Neural progenitor cell (in vitro differentiated cells): ENCODE measurements at regions not wholly inside any gene's neighbourhood (a gene's known extent, or its start where the extent isn't known, plus 50 kb on each side); places are given as distances from the start of the nearest gene placed in this dataset.

ENCODE experiments used
- DNase-seq: peaks from one replicate; pipeline ENCODE4 v3.0.0-alpha.2; 2016; ENCODE audit warnings: low spot score
- H2AFZ ChIP-seq: fragments of 200-600 bp; sonication (generic); replicated peaks from 2 replicates; pipeline ENCODE4 v1.6.1; 2016; ENCODE audit warnings: antibody characterized with exemption
- H3F3A ChIP-seq: fragments of 200-600 bp; sonication (generic); 2 replicates; pipeline ENCODE4 v1.6.1; 2016; ENCODE audit warnings: antibody characterized with exemption, low read depth
- H3K27ac ChIP-seq: fragments of 200-600 bp; sonication (generic); 2 replicates; pipeline ENCODE4 v1.5.1; 2016; ENCODE audit warnings: mild to moderate bottlenecking
- H3K27me3 ChIP-seq: fragments of 200-600 bp; sonication (generic); 2 replicates; pipeline ENCODE4 v1.6.1; 2016; ENCODE audit warnings: mild to moderate bottlenecking, moderate library complexity
- H3K36me3 ChIP-seq: fragments of 200-600 bp; sonication (generic); 2 replicates; pipeline ENCODE4 v1.5.1; 2016
- H3K4me1 ChIP-seq: fragments of 200-600 bp; sonication (generic); 2 replicates; pipeline ENCODE4 v1.6.1; 2016; ENCODE audit warnings: mixed run types
- H3K4me2 ChIP-seq: fragments of 200-600 bp; sonication (generic); 2 replicates; pipeline ENCODE4 v1.6.1; 2016
- H3K4me3 ChIP-seq: fragments of 200-600 bp; sonication (generic); 2 replicates; pipeline ENCODE4 v1.5.1; 2016
- H3K79me2 ChIP-seq: fragments of 200-600 bp; sonication (generic); 2 replicates; pipeline ENCODE4 v1.6.1; 2016; ENCODE audit warnings: low read depth
- H3K9ac ChIP-seq: fragments of 200-600 bp; sonication (generic); 2 replicates; pipeline ENCODE4 v1.6.1; 2016
- H3K9me3 ChIP-seq: fragments of 200-600 bp; sonication (generic); 2 replicates; pipeline ENCODE4 v1.5.1; 2016; ENCODE audit warnings: low read depth
- H4K20me1 ChIP-seq: fragments of 200-600 bp; sonication (generic); 2 replicates; pipeline ENCODE4 v1.6.1; 2016; ENCODE audit warnings: low read depth
- H3K27ac Mint-ChIP-seq: 3 replicates; pipeline ENCODE4 v1.8.0; 2021; ENCODE audit warnings: mixed read lengths
- H3K27me3 Mint-ChIP-seq: 2 replicates; pipeline ENCODE4 v1.8.0; 2022; ENCODE audit warnings: low read depth, mild to moderate bottlenecking, inconsistent platforms, moderate library complexity, mixed read lengths; ENCODE audit not compliant: insufficient read depth
- H3K36me3 Mint-ChIP-seq: 3 replicates; pipeline ENCODE4 v1.8.0; 2021; ENCODE audit warnings: mixed read lengths
- H3K4me1 Mint-ChIP-seq: 3 replicates; pipeline ENCODE4 v1.8.0; 2021; ENCODE audit warnings: mixed read lengths
- H3K4me3 Mint-ChIP-seq: 3 replicates; pipeline ENCODE4 v1.8.0; 2021; ENCODE audit warnings: mild to moderate bottlenecking, moderate library complexity, mixed read lengths
- H3K9me3 Mint-ChIP-seq: 3 replicates; pipeline ENCODE4 v1.8.0; 2020; ENCODE audit warnings: mixed read lengths
- EZH2 ChIP-seq: fragments of 200-600 bp; sonication (generic); IDR thresholded peaks from 2 replicates; pipeline ENCODE4 v1.6.1; 2017; ENCODE audit warnings: antibody characterized with exemption, mild to moderate bottlenecking, moderate library complexity
- EZH2phosphoT487 ChIP-seq: fragments of 200-600 bp; sonication (generic); IDR thresholded peaks from 2 replicates; pipeline ENCODE4 v1.6.1; 2017; ENCODE audit warnings: antibody characterized with exemption
- TF ChIP-seq, protein P1 (sequence below): fragments of 200-600 bp; sonication (generic); IDR thresholded peaks from 2 replicates; pipeline ENCODE4 v1.5.1; 2017; ENCODE audit warnings: antibody characterized with exemption, mild to moderate bottlenecking

DNA sequence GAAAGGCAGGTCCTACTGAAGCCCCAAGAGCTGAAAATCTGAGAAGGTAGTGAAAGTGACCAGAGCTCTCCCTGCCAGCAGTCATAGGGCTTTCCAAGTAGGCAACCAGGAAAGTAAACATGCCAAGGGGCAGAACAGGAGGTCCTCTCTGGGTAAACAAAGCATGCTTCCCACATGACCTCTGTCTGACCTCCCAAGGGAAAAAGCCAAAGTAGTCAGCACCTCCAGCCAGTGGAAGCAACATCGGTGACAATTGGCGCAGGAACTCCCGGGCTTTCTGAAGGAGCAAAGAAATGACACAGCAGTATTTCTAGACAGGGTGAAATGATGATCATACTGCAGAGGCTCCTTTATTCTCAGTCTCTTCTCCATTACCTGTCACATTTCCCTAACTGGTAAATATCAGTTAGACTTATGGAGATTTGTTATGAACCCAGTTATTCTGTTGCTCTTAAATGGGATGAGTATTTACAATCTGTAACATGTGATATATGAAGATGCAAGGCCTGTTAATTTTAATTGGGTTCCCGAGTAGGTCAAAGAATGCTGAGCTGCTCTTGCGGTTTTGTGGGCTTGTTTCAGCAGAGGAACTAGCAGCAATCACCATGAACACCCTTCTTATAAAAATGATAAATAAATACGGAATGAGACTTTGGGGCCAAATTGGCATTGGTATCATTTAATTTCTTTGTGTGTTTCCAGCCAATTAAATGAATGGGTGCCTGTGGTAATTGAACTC lies 321.0 kb downstream of the RND3 start:
- TF ChIP-seq EZH2phosphoT487 = no peak
- TF ChIP-seq, protein P1, sequence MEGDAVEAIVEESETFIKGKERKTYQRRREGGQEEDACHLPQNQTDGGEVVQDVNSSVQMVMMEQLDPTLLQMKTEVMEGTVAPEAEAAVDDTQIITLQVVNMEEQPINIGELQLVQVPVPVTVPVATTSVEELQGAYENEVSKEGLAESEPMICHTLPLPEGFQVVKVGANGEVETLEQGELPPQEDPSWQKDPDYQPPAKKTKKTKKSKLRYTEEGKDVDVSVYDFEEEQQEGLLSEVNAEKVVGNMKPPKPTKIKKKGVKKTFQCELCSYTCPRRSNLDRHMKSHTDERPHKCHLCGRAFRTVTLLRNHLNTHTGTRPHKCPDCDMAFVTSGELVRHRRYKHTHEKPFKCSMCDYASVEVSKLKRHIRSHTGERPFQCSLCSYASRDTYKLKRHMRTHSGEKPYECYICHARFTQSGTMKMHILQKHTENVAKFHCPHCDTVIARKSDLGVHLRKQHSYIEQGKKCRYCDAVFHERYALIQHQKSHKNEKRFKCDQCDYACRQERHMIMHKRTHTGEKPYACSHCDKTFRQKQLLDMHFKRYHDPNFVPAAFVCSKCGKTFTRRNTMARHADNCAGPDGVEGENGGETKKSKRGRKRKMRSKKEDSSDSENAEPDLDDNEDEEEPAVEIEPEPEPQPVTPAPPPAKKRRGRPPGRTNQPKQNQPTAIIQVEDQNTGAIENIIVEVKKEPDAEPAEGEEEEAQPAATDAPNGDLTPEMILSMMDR = no peak
- no peak for TF ChIP-seq EZH2
- Histone ChIP-seq H3K27ac (no peak overlapping the region), H3K4me3 (no peak overlapping the region), H2AFZ (peak overlapping the region; percentile 46), H4K20me1 (no peaks in the 10 kb centered on the region), H3K79me2 (no peaks in the 10 kb centered on the region), H3K4me2 (no peak overlapping the region), H3K9ac (no peak overlapping the region), H3F3A (no peaks in the 10 kb centered on the region), H3K9me3 (no peaks in the 10 kb centered on the region), H3K27me3 (no peaks in the 10 kb centered on the region), H3K4me1 (peaks cover 5% of the 10 kb centered on the region), H3K36me3 (no peaks in the 10 kb centered on the region)
- peaks cover 3% of the 10 kb centered on the region for H3K36me3 Mint-ChIP-seq
- no peak overlapping the region for H3K4me3 Mint-ChIP-seq
- H3K27ac Mint-ChIP-seq = no peak overlapping the region
- H3K27me3 Mint-ChIP-seq = peaks cover 2% of the 10 kb centered on the region
- peaks cover 3% of the 10 kb centered on the region for H3K4me1 Mint-ChIP-seq
- DNase-seq = no peak
- H3K9me3 Mint-ChIP-seq = peaks cover 3% of the 10 kb centered on the region

- Mint-ChIP-seq H3K36me3 (peaks cover 3% of the 10 kb centered on the region), H3K27ac (no peak overlapping the region)
- TF ChIP-seq EZH2 = no peak
Measured at GRCh38 chr2:150165988-150166312, 321.5 kb downstream of the RND3 start.

GRCh38 chr2:150165442-150165841 lies 322.0 kb downstream of the RND3 start:
- no peak overlapping the region for H3K9ac ChIP-seq
- peaks cover 3% of the 10 kb centered on the region for H3K4me1 Mint-ChIP-seq

More at GRCh38 chr2:150165988-150166312, 321.5 kb downstream of the RND3 start:
- Mint-ChIP-seq H3K4me3 (no peak overlapping the region), H3K9me3 (peaks cover 3% of the 10 kb centered on the region), H3K4me1 (peaks cover 3% of the 10 kb centered on the region), H3K27me3 (peaks cover 2% of the 10 kb centered on the region)
- Histone ChIP-seq H2AFZ (peak overlapping the region; percentile 46), H3K79me2 (no peaks in the 10 kb centered on the region), H3K9me3 (no peaks in the 10 kb centered on the region), H3K27me3 (no peaks in the 10 kb centered on the region), H3K4me1 (peaks cover 5% of the 10 kb centered on the region), H3K9ac (no peak overlapping the region), H3K36me3 (no peaks in the 10 kb centered on the region), H3K4me3 (no peak overlapping the region), H3K4me2 (no peak overlapping the region), H3K27ac (no peak overlapping the region), H4K20me1 (no peaks in the 10 kb centered on the region), H3F3A (no peaks in the 10 kb centered on the region)
- no peak for DNase-seq

More at GRCh38 chr2:150165442-150165841, 322.0 kb downstream of the RND3 start:
- H2AFZ ChIP-seq = no peak overlapping the region
- peaks cover 5% of the 10 kb centered on the region for H3K4me1 ChIP-seq
- H3K4me3 ChIP-seq = no peak overlapping the region
- H3K79me2 ChIP-seq = no peaks in the 10 kb centered on the region
- no peak overlapping the region for H3K27ac Mint-ChIP-seq
- H3K27me3 ChIP-seq = no peaks in the 10 kb centered on the region
- no peaks in the 10 kb centered on the region for H3K36me3 ChIP-seq
- no peaks in the 10 kb centered on the region for H3K9me3 ChIP-seq
- H4K20me1 ChIP-seq = no peaks in the 10 kb centered on the region
- no peak for TF ChIP-seq EZH2
- no peak for TF ChIP-seq EZH2phosphoT487
- TF ChIP-seq, protein P1 = no peak
- no peaks in the 10 kb centered on the region for H3F3A ChIP-seq
- no peak overlapping the region for H3K27ac ChIP-seq
- H3K9me3 Mint-ChIP-seq = peaks cover 3% of the 10 kb centered on the region
- H3K4me3 Mint-ChIP-seq = no peak overlapping the region
- H3K36me3 Mint-ChIP-seq = peaks cover 3% of the 10 kb centered on the region
- peaks cover 2% of the 10 kb centered on the region for H3K27me3 Mint-ChIP-seq
- H3K4me2 ChIP-seq = no peak overlapping the region
- DNase-seq = no peak
